H54 (cell line): ENCODE measurements at regions not wholly inside any gene's neighbourhood (a gene's known extent, or its start where the extent isn't known, plus 50 kb on each side); places are given as distances from the start of the nearest gene placed in this dataset.
"Not testable (repeated sequence)": the region's sequence is repeated elsewhere in the genome, so short reads cannot be mapped to it uniquely, and the experiment has no call there.

Experiments used
- DNase-seq: peaks from one replicate; pipeline ENCODE4 v3.0.0; 2011; ENCODE audit warnings: low spot score, mixed read lengths; ENCODE audit not compliant: insufficient read length
- FAIRE-seq: peaks from 3 replicates; lab custom pipeline; 2011; peaks lifted over from hg19 to GRCh38; lab: Jason Lieb, UNC
- POLR2A ChIP-seq: IDR thresholded peaks from 2 replicates; pipeline ENCODE4 v1.6.1; 2011; ENCODE audit warnings: low read depth, mild to moderate bottlenecking, low read length

- no peak for FAIRE-seq
- no peak for TF ChIP-seq POLR2A
- DNase-seq, result no peak
Measured at GRCh38 chr1:119191325-119191724, 50.9 kb upstream of the WARS2 start.

- DNase-seq (no peak), FAIRE-seq (no peak)
- no peak for TF ChIP-seq POLR2A
Measured at GRCh38 chr1:119204197-119204960, 63.9 kb upstream of the WARS2 start.

- TF ChIP-seq POLR2A, result no peak
- no peak for DNase-seq
- no peak for FAIRE-seq
Measured at GRCh38 chr1:119204961-119205357, 64.5 kb upstream of the WARS2 start.

- FAIRE-seq, result no peak
- TF ChIP-seq POLR2A, result no peak
- no peak for DNase-seq
Measured at GRCh38 chr1:119209061-119209460, 68.6 kb upstream of the WARS2 start.

- FAIRE-seq (no peak), DNase-seq (no peak)
- TF ChIP-seq POLR2A, result no peak
Measured at GRCh38 chr1:119209596-119210295, 69.3 kb upstream of the WARS2 start.

GRCh38 chr1:119210296-119210649, 69.8 kb upstream of the WARS2 start:
- no peak for TF ChIP-seq POLR2A
- DNase-seq (no peak), FAIRE-seq (no peak)

GRCh38 chr1:119213213-119213612, 72.8 kb upstream of the WARS2 start:
- not testable (repeated sequence) for FAIRE-seq, DNase-seq

- FAIRE-seq, DNase-seq: not testable (repeated sequence)
Measured at GRCh38 chr1:119214961-119215360, 74.5 kb upstream of the WARS2 start.

GRCh38 chr1:119217309-119217828, 76.9 kb upstream of the WARS2 start:
- FAIRE-seq, result no peak

GRCh38 chr1:119219711-119220110, 79.3 kb upstream of the WARS2 start:
- FAIRE-seq (no peak), DNase-seq (no peak)
- TF ChIP-seq POLR2A, result no peak

More at GRCh38 chr1:119217309-119217828, 76.9 kb upstream of the WARS2 start:
- no peak for TF ChIP-seq POLR2A
- no peak for DNase-seq

GRCh38 chr1:119220991-119221390, 80.5 kb upstream of the WARS2 start:
- no peak for TF ChIP-seq POLR2A
- FAIRE-seq (no peak), DNase-seq (no peak)

GRCh38 chr1:119222271-119222670, 81.8 kb upstream of the WARS2 start:
- FAIRE-seq, result no peak
- TF ChIP-seq POLR2A, result no peak
- no peak for DNase-seq

- TF ChIP-seq POLR2A, result no peak
- DNase-seq (no peak), FAIRE-seq (no peak)
Measured at GRCh38 chr1:119225265-119225664, 84.8 kb upstream of the WARS2 start.

- no peak for FAIRE-seq
- no peak for DNase-seq
- no peak for TF ChIP-seq POLR2A
Measured at GRCh38 chr1:119225831-119226230, 85.4 kb upstream of the WARS2 start.

- DNase-seq (no peak), FAIRE-seq (no peak)
- no peak for TF ChIP-seq POLR2A
Measured at GRCh38 chr1:119226321-119226720, 85.9 kb upstream of the WARS2 start.
